WTC11 (cell line): ENCODE measurements at regions not wholly inside any gene's neighbourhood (a gene's known extent, or its start where the extent isn't known, plus 50 kb on each side); places are given as distances from the start of the nearest gene placed in this dataset.

Experiments used
- ATAC-seq: fragments of 200-7000 bp; cut with Tn5 transposase; 2 replicates; pipeline ENCODE4 v1.10.0; 2021; ENCODE audit warnings: mild to moderate bottlenecking, moderate library complexity
- CTCF ChIA-PET: fragments of 300-600 bp; sonication (Branson Sonifier 250); formaldehyde crosslinking; loops from one replicate; lab custom pipeline; 2021; ENCODE audit warnings: antibody characterized with exemption; lab: Charles Lee
- POLR2A ChIA-PET: fragments of 350-600 bp; sonication (Branson Sonifier 250); formaldehyde crosslinking; loops from one replicate; lab custom pipeline; 2021; ENCODE audit warnings: antibody characterized with exemption; lab: Charles Lee
- DNase-seq: peaks from one replicate; pipeline ENCODE4 v3.0.0; 2021; ENCODE audit warnings: low spot score
- H3K27ac Mint-ChIP-seq: 2 replicates; pipeline ENCODE4 v1.8.0; 2021; ENCODE audit warnings: mixed read lengths
- H3K27me3 Mint-ChIP-seq: 2 replicates; pipeline ENCODE4 v1.8.0; 2021; ENCODE audit warnings: low read depth, mild to moderate bottlenecking, moderate library complexity, mixed read lengths
- H3K36me3 Mint-ChIP-seq: 2 replicates; pipeline ENCODE4 v1.8.0; 2021; ENCODE audit warnings: mixed read lengths
- H3K4me1 Mint-ChIP-seq: 2 replicates; pipeline ENCODE4 v1.8.0; 2022; ENCODE audit warnings: mixed read lengths
- H3K4me3 Mint-ChIP-seq: 2 replicates; pipeline ENCODE4 v1.8.0; 2021; ENCODE audit warnings: mild to moderate bottlenecking, moderate library complexity, mixed read lengths
- H3K9me3 Mint-ChIP-seq: 2 replicates; pipeline ENCODE4 v1.8.0; 2021; ENCODE audit warnings: mixed read lengths
- ELF4 ChIP-seq: sonication (generic); formaldehyde crosslinking; IDR thresholded peaks from 2 replicates; pipeline ENCODE4 v1.8.1; 2022; ENCODE audit warnings: low read depth, mild to moderate bottlenecking, moderate library complexity, missing genetic modification reagents
- ESRRA ChIP-seq: sonication (generic); formaldehyde crosslinking; IDR thresholded peaks from 2 replicates; pipeline ENCODE4 v1.8.1; 2022; ENCODE audit warnings: mild to moderate bottlenecking, missing genetic modification reagents, borderline replicate concordance
- NFE2L1 ChIP-seq: sonication (generic); formaldehyde crosslinking; IDR thresholded peaks from 2 replicates; pipeline ENCODE4 v1.8.1; 2023; ENCODE audit warnings: missing genetic modification reagents
- NR2C2 ChIP-seq: sonication (generic); formaldehyde crosslinking; IDR thresholded peaks from 2 replicates; pipeline ENCODE4 v1.8.0; 2022; ENCODE audit warnings: mild to moderate bottlenecking, missing genetic modification reagents
- SMAD3 ChIP-seq: sonication (generic); formaldehyde crosslinking; IDR thresholded peaks from 2 replicates; pipeline ENCODE4 v1.8.0; 2022; ENCODE audit warnings: missing genetic modification reagents, mild to moderate bottlenecking, borderline replicate concordance
- SP1 ChIP-seq: sonication (generic); formaldehyde crosslinking; conservative IDR thresholded peaks from 2 replicates; pipeline ENCODE4 v1.8.1; 2022; ENCODE audit warnings: missing genetic modification reagents
- TP53 ChIP-seq: sonication (generic); formaldehyde crosslinking; IDR thresholded peaks from 2 replicates; pipeline ENCODE4 v1.8.1; 2023; ENCODE audit warnings: mild to moderate bottlenecking, missing genetic modification reagents
- ZNF219 ChIP-seq: sonication (generic); formaldehyde crosslinking; IDR thresholded peaks from 2 replicates; pipeline ENCODE4 v1.8.0; 2023; ENCODE audit warnings: missing genetic modification reagents, mild to moderate bottlenecking, borderline replicate concordance
- TF ChIP-seq, protein P1 (sequence below): fragments of 250-450 bp; sonication (Bioruptor Pico); IDR thresholded peaks from 2 replicates; pipeline ENCODE4 v2.1.2; 2022; ENCODE audit warnings: mild to moderate bottlenecking, moderate library complexity
- TF ChIP-seq, protein P2 (sequence below): sonication (generic); formaldehyde crosslinking; IDR thresholded peaks from 2 replicates; pipeline ENCODE4 v1.8.1; 2022; ENCODE audit warnings: mild to moderate bottlenecking, moderate library complexity, missing genetic modification reagents
- TF ChIP-seq, protein P3 (sequence below): sonication (generic); formaldehyde crosslinking; IDR thresholded peaks from 2 replicates; pipeline ENCODE4 v1.8.1; 2022; ENCODE audit warnings: missing genetic modification reagents, borderline replicate concordance
- TF ChIP-seq, protein P4 (sequence below): sonication (generic); formaldehyde crosslinking; IDR thresholded peaks from 2 replicates; pipeline ENCODE4 v1.8.0; 2022; ENCODE audit warnings: missing genetic modification reagents
- TF ChIP-seq, protein P5 (sequence below): fragments of 250-450 bp; sonication (Bioruptor Pico); IDR thresholded peaks from 2 replicates; pipeline ENCODE4 v1.9.0; 2021; ENCODE audit warnings: mild to moderate bottlenecking, borderline replicate concordance

DNA sequence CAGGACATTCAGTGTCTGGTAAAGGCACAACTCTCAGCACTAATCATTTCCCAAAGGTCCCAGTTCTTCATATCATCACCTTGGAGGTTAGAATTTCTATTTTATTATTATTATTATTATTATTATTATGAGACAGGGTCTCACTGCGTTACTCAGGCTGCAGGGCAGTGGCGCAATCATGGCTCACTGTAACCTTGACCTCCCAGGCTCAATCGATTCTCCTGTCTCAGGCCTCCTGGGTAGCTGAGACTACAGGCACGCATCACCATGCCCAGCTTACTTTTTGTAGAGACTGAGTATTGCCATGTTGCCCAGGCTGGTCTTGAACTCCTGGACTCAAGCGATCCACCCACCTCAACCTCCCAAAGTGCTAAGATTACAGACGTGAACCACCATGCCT is 91.8 kb upstream of the DOCK1 start:
- Mint-ChIP-seq H3K4me1 (no peaks in the 10 kb centered on the region), H3K27me3 (no peaks in the 10 kb centered on the region), H3K36me3 (peaks cover 10% of the 10 kb centered on the region), H3K4me3 (no peak overlapping the region), H3K9me3 (peaks cover 18% of the 10 kb centered on the region), H3K27ac (no peak overlapping the region)
- POLR2A ChIA-PET = no interaction called here
- ATAC-seq = no peak
- CTCF ChIA-PET = no interaction called here
- TF ChIP-seq, protein P1, sequence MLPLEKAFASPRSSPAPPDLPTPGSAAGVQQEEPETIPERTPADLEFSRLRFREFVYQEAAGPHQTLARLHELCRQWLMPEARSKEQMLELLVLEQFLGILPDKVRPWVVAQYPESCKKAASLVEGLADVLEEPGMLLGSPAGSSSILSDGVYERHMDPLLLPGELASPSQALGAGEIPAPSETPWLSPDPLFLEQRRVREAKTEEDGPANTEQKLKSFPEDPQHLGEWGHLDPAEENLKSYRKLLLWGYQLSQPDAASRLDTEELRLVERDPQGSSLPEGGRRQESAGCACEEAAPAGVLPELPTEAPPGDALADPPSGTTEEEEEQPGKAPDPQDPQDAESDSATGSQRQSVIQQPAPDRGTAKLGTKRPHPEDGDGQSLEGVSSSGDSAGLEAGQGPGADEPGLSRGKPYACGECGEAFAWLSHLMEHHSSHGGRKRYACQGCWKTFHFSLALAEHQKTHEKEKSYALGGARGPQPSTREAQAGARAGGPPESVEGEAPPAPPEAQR (CRISPR knock-in tag) = no peak
- TF ChIP-seq, protein P2, sequence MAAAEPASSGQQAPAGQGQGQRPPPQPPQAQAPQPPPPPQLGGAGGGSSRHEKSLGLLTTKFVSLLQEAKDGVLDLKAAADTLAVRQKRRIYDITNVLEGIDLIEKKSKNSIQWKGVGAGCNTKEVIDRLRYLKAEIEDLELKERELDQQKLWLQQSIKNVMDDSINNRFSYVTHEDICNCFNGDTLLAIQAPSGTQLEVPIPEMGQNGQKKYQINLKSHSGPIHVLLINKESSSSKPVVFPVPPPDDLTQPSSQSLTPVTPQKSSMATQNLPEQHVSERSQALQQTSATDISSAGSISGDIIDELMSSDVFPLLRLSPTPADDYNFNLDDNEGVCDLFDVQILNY (CRISPR knock-in tag) = no peak
- TF ChIP-seq, protein P3, sequence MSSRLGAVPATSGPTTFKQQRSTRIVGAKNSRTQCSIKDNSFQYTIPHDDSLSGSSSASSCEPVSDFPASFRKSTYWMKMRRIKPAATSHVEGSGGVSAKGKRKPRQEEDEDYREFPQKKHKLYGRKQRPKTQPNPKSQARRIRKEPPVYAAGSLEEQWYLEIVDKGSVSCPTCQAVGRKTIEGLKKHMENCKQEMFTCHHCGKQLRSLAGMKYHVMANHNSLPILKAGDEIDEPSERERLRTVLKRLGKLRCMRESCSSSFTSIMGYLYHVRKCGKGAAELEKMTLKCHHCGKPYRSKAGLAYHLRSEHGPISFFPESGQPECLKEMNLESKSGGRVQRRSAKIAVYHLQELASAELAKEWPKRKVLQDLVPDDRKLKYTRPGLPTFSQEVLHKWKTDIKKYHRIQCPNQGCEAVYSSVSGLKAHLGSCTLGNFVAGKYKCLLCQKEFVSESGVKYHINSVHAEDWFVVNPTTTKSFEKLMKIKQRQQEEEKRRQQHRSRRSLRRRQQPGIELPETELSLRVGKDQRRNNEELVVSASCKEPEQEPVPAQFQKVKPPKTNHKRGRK (CRISPR knock-in tag) = no peak
- TF ChIP-seq SP1 (CRISPR knock-in tag) (no peak), NFE2L1 (CRISPR knock-in tag) (no peak), TP53 (no peak), ESRRA (CRISPR knock-in tag) (no peak), SMAD3 (CRISPR knock-in tag) (no peak)
- DNase-seq = no peak

DNA sequence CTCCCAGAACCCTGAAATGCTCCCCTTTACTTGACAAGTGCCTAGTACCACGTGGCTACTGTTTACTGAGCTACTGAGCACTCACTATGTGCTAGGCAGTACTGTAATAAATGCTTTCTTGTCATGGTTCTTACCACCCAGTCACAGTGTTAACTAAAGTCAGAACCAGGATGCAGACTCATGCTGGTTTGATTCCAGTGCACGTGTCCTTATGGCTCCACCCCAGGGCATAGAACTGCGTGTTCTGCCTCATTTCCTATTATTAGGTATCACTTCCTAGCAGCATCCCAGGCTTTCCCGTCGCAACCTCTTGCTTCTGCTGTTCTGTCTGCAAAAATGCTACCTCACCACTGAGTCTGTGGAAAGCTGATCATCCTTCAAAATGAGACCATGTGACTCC is 71.7 kb upstream of the DOCK1 start:
- no peak for ATAC-seq
- TF ChIP-seq, protein P4, sequence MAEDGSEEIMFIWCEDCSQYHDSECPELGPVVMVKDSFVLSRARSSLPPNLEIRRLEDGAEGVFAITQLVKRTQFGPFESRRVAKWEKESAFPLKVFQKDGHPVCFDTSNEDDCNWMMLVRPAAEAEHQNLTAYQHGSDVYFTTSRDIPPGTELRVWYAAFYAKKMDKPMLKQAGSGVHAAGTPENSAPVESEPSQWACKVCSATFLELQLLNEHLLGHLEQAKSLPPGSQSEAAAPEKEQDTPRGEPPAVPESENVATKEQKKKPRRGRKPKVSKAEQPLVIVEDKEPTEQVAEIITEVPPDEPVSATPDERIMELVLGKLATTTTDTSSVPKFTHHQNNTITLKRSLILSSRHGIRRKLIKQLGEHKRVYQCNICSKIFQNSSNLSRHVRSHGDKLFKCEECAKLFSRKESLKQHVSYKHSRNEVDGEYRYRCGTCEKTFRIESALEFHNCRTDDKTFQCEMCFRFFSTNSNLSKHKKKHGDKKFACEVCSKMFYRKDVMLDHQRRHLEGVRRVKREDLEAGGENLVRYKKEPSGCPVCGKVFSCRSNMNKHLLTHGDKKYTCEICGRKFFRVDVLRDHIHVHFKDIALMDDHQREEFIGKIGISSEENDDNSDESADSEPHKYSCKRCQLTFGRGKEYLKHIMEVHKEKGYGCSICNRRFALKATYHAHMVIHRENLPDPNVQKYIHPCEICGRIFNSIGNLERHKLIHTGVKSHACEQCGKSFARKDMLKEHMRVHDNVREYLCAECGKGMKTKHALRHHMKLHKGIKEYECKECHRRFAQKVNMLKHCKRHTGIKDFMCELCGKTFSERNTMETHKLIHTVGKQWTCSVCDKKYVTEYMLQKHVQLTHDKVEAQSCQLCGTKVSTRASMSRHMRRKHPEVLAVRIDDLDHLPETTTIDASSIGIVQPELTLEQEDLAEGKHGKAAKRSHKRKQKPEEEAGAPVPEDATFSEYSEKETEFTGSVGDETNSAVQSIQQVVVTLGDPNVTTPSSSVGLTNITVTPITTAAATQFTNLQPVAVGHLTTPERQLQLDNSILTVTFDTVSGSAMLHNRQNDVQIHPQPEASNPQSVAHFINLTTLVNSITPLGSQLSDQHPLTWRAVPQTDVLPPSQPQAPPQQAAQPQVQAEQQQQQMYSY (CRISPR knock-in tag) = no peak
- TF ChIP-seq ELF4 (CRISPR knock-in tag) = no peak
- TF ChIP-seq, protein P5, sequence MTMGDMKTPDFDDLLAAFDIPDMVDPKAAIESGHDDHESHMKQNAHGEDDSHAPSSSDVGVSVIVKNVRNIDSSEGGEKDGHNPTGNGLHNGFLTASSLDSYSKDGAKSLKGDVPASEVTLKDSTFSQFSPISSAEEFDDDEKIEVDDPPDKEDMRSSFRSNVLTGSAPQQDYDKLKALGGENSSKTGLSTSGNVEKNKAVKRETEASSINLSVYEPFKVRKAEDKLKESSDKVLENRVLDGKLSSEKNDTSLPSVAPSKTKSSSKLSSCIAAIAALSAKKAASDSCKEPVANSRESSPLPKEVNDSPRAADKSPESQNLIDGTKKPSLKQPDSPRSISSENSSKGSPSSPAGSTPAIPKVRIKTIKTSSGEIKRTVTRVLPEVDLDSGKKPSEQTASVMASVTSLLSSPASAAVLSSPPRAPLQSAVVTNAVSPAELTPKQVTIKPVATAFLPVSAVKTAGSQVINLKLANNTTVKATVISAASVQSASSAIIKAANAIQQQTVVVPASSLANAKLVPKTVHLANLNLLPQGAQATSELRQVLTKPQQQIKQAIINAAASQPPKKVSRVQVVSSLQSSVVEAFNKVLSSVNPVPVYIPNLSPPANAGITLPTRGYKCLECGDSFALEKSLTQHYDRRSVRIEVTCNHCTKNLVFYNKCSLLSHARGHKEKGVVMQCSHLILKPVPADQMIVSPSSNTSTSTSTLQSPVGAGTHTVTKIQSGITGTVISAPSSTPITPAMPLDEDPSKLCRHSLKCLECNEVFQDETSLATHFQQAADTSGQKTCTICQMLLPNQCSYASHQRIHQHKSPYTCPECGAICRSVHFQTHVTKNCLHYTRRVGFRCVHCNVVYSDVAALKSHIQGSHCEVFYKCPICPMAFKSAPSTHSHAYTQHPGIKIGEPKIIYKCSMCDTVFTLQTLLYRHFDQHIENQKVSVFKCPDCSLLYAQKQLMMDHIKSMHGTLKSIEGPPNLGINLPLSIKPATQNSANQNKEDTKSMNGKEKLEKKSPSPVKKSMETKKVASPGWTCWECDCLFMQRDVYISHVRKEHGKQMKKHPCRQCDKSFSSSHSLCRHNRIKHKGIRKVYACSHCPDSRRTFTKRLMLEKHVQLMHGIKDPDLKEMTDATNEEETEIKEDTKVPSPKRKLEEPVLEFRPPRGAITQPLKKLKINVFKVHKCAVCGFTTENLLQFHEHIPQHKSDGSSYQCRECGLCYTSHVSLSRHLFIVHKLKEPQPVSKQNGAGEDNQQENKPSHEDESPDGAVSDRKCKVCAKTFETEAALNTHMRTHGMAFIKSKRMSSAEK (CRISPR knock-in tag) = no peak
- no peak for TF ChIP-seq ZNF219 (CRISPR knock-in tag)
- TF ChIP-seq NR2C2 (CRISPR knock-in tag) = no peak
- Mint-ChIP-seq H3K27me3 (peaks cover 3% of the 10 kb centered on the region; the same call in 1 of the 2 replicates), H3K36me3 (0 out of 2 replicates have a peak, but pooled peaks cover 2% of the 10 kb centered on the region), H3K4me3 (no peak overlapping the region), H3K9me3 (peaks cover 6% of the 10 kb centered on the region), H3K27ac (no peak overlapping the region), H3K4me1 (peaks cover 7% of the 10 kb centered on the region)
- DNase-seq = no peak
- ChIA-PET POLR2A (no interaction called here), CTCF (interaction anchor here (2.8 kb wide), 1 partner anchor 13 kb away, joined by 6 read pairs; no protein-coding TSS in a partner anchor)
